ENCODE measurements at regions not wholly inside any gene's neighbourhood (a gene's known extent, or its start where the extent isn't known, plus 50 kb on each side); places are given as distances from the start of the nearest gene placed in this dataset.

GRCh38 chr10:89838044-89838615, 136.7 kb downstream of the KIF20B start:
- DNase-seq (ENCODE audit: low read depth), result no peak
- Histone ChIP-seq H3K36me3 (ENCODE audit: control insufficient read depth, insufficient read depth, low read length) (peaks cover 1% of the 10 kb centered on the region), H3K27me3 (ENCODE audit: control insufficient read depth, insufficient read depth, low read length) (no peaks in the 10 kb centered on the region), H3K4me3 (ENCODE audit: low read depth, low read length) (peak overlapping the region; percentile 40)
- TF ChIP-seq, protein P1, sequence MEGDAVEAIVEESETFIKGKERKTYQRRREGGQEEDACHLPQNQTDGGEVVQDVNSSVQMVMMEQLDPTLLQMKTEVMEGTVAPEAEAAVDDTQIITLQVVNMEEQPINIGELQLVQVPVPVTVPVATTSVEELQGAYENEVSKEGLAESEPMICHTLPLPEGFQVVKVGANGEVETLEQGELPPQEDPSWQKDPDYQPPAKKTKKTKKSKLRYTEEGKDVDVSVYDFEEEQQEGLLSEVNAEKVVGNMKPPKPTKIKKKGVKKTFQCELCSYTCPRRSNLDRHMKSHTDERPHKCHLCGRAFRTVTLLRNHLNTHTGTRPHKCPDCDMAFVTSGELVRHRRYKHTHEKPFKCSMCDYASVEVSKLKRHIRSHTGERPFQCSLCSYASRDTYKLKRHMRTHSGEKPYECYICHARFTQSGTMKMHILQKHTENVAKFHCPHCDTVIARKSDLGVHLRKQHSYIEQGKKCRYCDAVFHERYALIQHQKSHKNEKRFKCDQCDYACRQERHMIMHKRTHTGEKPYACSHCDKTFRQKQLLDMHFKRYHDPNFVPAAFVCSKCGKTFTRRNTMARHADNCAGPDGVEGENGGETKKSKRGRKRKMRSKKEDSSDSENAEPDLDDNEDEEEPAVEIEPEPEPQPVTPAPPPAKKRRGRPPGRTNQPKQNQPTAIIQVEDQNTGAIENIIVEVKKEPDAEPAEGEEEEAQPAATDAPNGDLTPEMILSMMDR (IDR thresholded peaks at IDR 0.05; ENCODE audit: insufficient read depth, low read length, poor library complexity, severe bottlenecking), result no peak

GRCh38 chr10:89845541-89846280, 144.3 kb downstream of the KIF20B start:
- Histone ChIP-seq H3K27me3 (ENCODE audit: control insufficient read depth, insufficient read depth, low read length) (no peaks in the 10 kb centered on the region), H3K36me3 (ENCODE audit: control insufficient read depth, insufficient read depth, low read length) (no peaks in the 10 kb centered on the region), H3K4me3 (ENCODE audit: low read depth, low read length) (no peak overlapping the region)
- DNase-seq (ENCODE audit: low read depth), result peak; percentile 35
- TF ChIP-seq, protein P1 (IDR thresholded peaks at IDR 0.05; ENCODE audit: insufficient read depth, low read length, poor library complexity, severe bottlenecking), result no peak

- DNase-seq (ENCODE audit: low read depth), result no peak
- TF ChIP-seq, protein P1 (IDR thresholded peaks at IDR 0.05; ENCODE audit: insufficient read depth, low read length, poor library complexity, severe bottlenecking), result no peak
- Histone ChIP-seq H3K4me3 (ENCODE audit: low read depth, low read length) (no peak overlapping the region), H3K36me3 (ENCODE audit: control insufficient read depth, insufficient read depth, low read length) (no peaks in the 10 kb centered on the region), H3K27me3 (ENCODE audit: control insufficient read depth, insufficient read depth, low read length) (no peaks in the 10 kb centered on the region)
Measured at GRCh38 chr10:89846281-89846630, 144.9 kb downstream of the KIF20B start.

GRCh38 chr10:89846786-89847185, 145.4 kb downstream of the KIF20B start:
- Histone ChIP-seq H3K27me3 (ENCODE audit: control insufficient read depth, insufficient read depth, low read length) (no peaks in the 10 kb centered on the region), H3K4me3 (ENCODE audit: low read depth, low read length) (no peak overlapping the region), H3K36me3 (ENCODE audit: control insufficient read depth, insufficient read depth, low read length) (no peaks in the 10 kb centered on the region)
- TF ChIP-seq, protein P1 (IDR thresholded peaks at IDR 0.05; ENCODE audit: insufficient read depth, low read length, poor library complexity, severe bottlenecking), result no peak
- no peak for DNase-seq (ENCODE audit: low read depth)

GRCh38 chr10:89852872-89853271, 151.5 kb downstream of the KIF20B start:
- TF ChIP-seq, protein P1 (IDR thresholded peaks at IDR 0.05; ENCODE audit: insufficient read depth, low read length, poor library complexity, severe bottlenecking), result no peak
- no peak overlapping the region for H3K4me3 ChIP-seq (ENCODE audit: low read depth, low read length)
- H3K36me3 ChIP-seq (ENCODE audit: control insufficient read depth, insufficient read depth, low read length), result no peaks in the 10 kb centered on the region
- no peaks in the 10 kb centered on the region for H3K27me3 ChIP-seq (ENCODE audit: control insufficient read depth, insufficient read depth, low read length)
- DNase-seq (ENCODE audit: low read depth), result no peak

DNA sequence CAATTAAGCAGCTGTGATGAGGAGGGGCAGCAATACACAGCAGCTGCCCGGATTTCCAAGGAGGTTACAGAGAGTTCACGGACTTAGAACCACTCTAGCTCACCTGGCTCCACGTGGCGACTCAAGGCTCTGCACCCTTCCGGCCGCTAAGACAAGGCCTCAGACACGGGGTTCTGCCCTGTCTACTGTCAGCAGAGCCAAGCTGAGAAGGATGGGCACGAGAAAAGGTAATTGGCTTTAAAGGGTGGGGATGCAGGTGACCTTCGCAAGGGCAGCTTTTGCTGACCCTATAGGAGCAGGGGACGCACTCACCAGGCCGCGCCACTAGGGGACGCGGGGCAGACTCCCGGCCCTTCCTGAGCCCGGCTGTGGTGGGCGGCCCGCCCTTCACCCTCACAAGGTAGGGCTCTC, 152.4 kb downstream of the KIF20B start:
- Histone ChIP-seq H3K36me3 (ENCODE audit: control insufficient read depth, insufficient read depth, low read length) (no peaks in the 10 kb centered on the region), H3K27me3 (ENCODE audit: control insufficient read depth, insufficient read depth, low read length) (no peaks in the 10 kb centered on the region), H3K4me3 (ENCODE audit: low read depth, low read length) (no peak overlapping the region)
- TF ChIP-seq, protein P1 (IDR thresholded peaks at IDR 0.05; ENCODE audit: insufficient read depth, low read length, poor library complexity, severe bottlenecking), result peak; percentile 27
- DNase-seq (ENCODE audit: low read depth), result no peak

All from kidney epithelial cell (primary cell).